ENCODE measurements at regions not wholly inside any gene's neighbourhood (a gene's known extent, or its start where the extent isn't known, plus 50 kb on each side); places are given as distances from the start of the nearest gene placed in this dataset.

DNA sequence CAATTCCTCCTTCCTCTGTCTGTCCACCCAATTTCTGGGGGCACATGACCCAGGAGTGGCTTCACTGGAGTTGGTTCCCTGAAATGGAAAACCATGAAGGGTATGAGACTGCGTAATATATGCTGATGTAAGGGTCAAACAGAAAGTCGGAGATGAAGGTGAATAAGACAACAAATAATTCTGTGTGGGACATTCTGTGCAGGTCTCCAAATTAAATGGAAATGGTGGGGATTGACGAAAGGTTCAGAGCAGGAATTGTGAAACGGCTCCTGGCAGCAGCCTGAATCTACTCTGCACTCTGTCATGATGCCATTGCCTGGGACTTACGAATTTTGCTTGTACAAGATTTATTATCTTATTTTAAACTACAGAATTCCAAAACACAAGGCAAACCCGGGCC, 174.8 kb upstream of the RORA start:
- ChIA-PET POLR2A (no interaction called here), CTCF (no interaction called here)
- H3K79me2 ChIP-seq (ENCODE audit: control insufficient read depth, insufficient read depth, low read length) = no peaks in the 10 kb centered on the region
- H3K4me2 ChIP-seq (ENCODE audit: insufficient read depth, low read length) = no peak overlapping the region
- H3K4me1 ChIP-seq (ENCODE audit: control insufficient read depth, extremely low read depth, insufficient read depth, low read length) = no peaks in the 10 kb centered on the region
- no peak overlapping the region for H3K4me3 ChIP-seq (replicated peaks in 1 of 3; ENCODE audit: insufficient read depth in 1 of 3, low read depth in 1 of 3, low read length in 3 of 3)
- no peaks in the 10 kb centered on the region for H3K27me3 ChIP-seq (ENCODE audit: control insufficient read depth in 2 of 2, insufficient read depth in 2 of 2, low read length in 2 of 2)
- H3K9me1 ChIP-seq (replicated peaks; ENCODE audit: control insufficient read depth, extremely low read depth, insufficient read depth, low read length) = no peaks in the 10 kb centered on the region
- TF ChIP-seq MYC (IDR thresholded peaks at IDR 0.05; ENCODE audit: low read depth, low read length) (no peak), EZH2 (IDR thresholded peaks at IDR 0.05; ENCODE audit: borderline replicate concordance, low read depth, low read length, severe bottlenecking) (no peak), POLR2AphosphoS5 (IDR thresholded peaks at IDR 0.05; ENCODE audit: insufficient read depth, low read depth, low read length) (no peak), GATA2 (IDR thresholded peaks at IDR 0.05; ENCODE audit: insufficient read depth, insufficient read length, low read depth, low read length) (no peak), JUN (IDR thresholded peaks at IDR 0.05; ENCODE audit: borderline replicate concordance, insufficient read depth, insufficient read length, low read depth) (no peak), FOS (IDR thresholded peaks at IDR 0.05; ENCODE audit: borderline replicate concordance, insufficient read depth, low read length) (no peak), CTCF (IDR thresholded peaks at IDR 0.05; ENCODE audit: extremely low read depth in 1 of 2, insufficient read depth in 1 of 2, low read depth in 1 of 2, low read length in 2 of 2) (no peak), POLR2A (IDR thresholded peaks at IDR 0.05; ENCODE audit: low read depth, low read length) (no peak)
- TF ChIP-seq, protein P1, sequence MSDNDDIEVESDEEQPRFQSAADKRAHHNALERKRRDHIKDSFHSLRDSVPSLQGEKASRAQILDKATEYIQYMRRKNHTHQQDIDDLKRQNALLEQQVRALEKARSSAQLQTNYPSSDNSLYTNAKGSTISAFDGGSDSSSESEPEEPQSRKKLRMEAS (IDR thresholded peaks at IDR 0.05; ENCODE audit: insufficient read depth, insufficient read length) = no peak
- intact Hi-C loops (cut with micrococcal nuclease) (no loop called here), dilution Hi-C loops (cut with MboI; ENCODE audit: extremely low pct_ligation_motif_present, low sequenced_read_pairs) (no loop called here)
- H3K9ac ChIP-seq (replicated peaks; ENCODE audit: extremely low read depth, insufficient read depth, low read length) = no peak overlapping the region
- H4K20me1 ChIP-seq (replicated peaks; ENCODE audit: control insufficient read depth, extremely low read depth, insufficient read depth, low read length) = no peaks in the 10 kb centered on the region
- H3K36me3 ChIP-seq (ENCODE audit: control insufficient read depth in 2 of 2, extremely low read depth in 1 of 2, insufficient read depth in 2 of 2, low read length in 2 of 2) = no peaks in the 10 kb centered on the region
- H3K27ac ChIP-seq (ENCODE audit: insufficient read depth, low read depth, low read length) = no peak overlapping the region
- no peak overlapping the region for H2AFZ ChIP-seq (ENCODE audit: low read depth, low read length)
- BruUV-seq (replicated peaks) = no TSS peak
- DNase-seq (ENCODE audit: low read depth, low spot score) (no peak), FAIRE-seq (no peak)
- H3K9me3 ChIP-seq (replicated peaks; ENCODE audit: control insufficient read depth, insufficient read depth, low read length) = no peaks in the 10 kb centered on the region
